Loucy (cell line): ENCODE measurements at regions not wholly inside any gene's neighbourhood (a gene's known extent, or its start where the extent isn't known, plus 50 kb on each side); places are given as distances from the start of the nearest gene placed in this dataset.

ENCODE experiments used
- H2AFZ ChIP-seq: fragments of 200-600 bp; sonication (generic); 2 replicates; pipeline ENCODE4 v1.6.0; 2016; ENCODE audit warnings: antibody characterized with exemption, mild to moderate bottlenecking, low read length, moderate library complexity
- H3F3A ChIP-seq: fragments of 200-600 bp; 2 replicates; pipeline ENCODE4 v1.6.0; 2016; ENCODE audit warnings: antibody characterized with exemption, low read depth, mild to moderate bottlenecking
- H3K27me3 ChIP-seq: fragments of 200-600 bp; sonication (generic); 2 replicates; pipeline ENCODE4 v1.6.1; 2014; ENCODE audit warnings: low read length, mild to moderate bottlenecking; ENCODE audit not compliant: insufficient read depth, poor library complexity, severe bottlenecking
- H3K36me3 ChIP-seq: fragments of 200-600 bp; sonication (generic); 2 replicates; pipeline ENCODE4 v1.6.1; 2016; ENCODE audit warnings: low read length; ENCODE audit not compliant: insufficient read depth
- H3K4me1 ChIP-seq: fragments of 200-600 bp; sonication (generic); 2 replicates; pipeline ENCODE4 v1.5.1; 2014; ENCODE audit warnings: low read length, mild to moderate bottlenecking; ENCODE audit not compliant: insufficient read depth, poor library complexity, severe bottlenecking
- H3K4me2 ChIP-seq: fragments of 200-600 bp; sonication (generic); 2 replicates; pipeline ENCODE4 v1.6.0; 2014; ENCODE audit warnings: antibody characterized with exemption, low read length, low read depth, mild to moderate bottlenecking; ENCODE audit not compliant: poor library complexity, severe bottlenecking
- H3K4me3 ChIP-seq: fragments of 200-600 bp; sonication (generic); 2 replicates; pipeline ENCODE4 v1.5.1; 2014; ENCODE audit warnings: low read length, mild to moderate bottlenecking, mixed read lengths; ENCODE audit not compliant: poor library complexity, severe bottlenecking
- H3K79me2 ChIP-seq: fragments of 200-600 bp; sonication (generic); 2 replicates; pipeline ENCODE4 v1.6.1; 2014; ENCODE audit warnings: low read length; ENCODE audit not compliant: insufficient read depth
- H3K9ac ChIP-seq: fragments of 200-600 bp; sonication (generic); 2 replicates; pipeline ENCODE4 v1.6.0; 2014; ENCODE audit warnings: mild to moderate bottlenecking, low read depth, low read length, moderate library complexity; ENCODE audit not compliant: poor library complexity, severe bottlenecking
- H3K9me2 ChIP-seq: fragments of 200-600 bp; sonication (generic); replicated peaks from 2 replicates; pipeline ENCODE4 v1.6.1; 2016; ENCODE audit warnings: low read depth, low read length, mixed read lengths
- H3K9me3 ChIP-seq: fragments of 200-600 bp; sonication (generic); 2 replicates; pipeline ENCODE4 v1.6.1; 2014; ENCODE audit warnings: mild to moderate bottlenecking, antibody characterized with exemption, low read length, low read depth; ENCODE audit not compliant: insufficient read depth
- H4K20me1 ChIP-seq: fragments of 200-600 bp; sonication (generic); 2 replicates; pipeline ENCODE4 v1.6.0; 2014; ENCODE audit warnings: antibody characterized with exemption, low read length, mild to moderate bottlenecking; ENCODE audit not compliant: insufficient read depth, poor library complexity, severe bottlenecking
- CTCF ChIP-seq: fragments of 200-600 bp; sonication (generic); conservative IDR thresholded peaks from 2 replicates; pipeline ENCODE4 v1.5.1; 2014; ENCODE audit warnings: mild to moderate bottlenecking, antibody characterized with exemption, low read length
- EZH2phosphoT487 ChIP-seq: fragments of 200-600 bp; IDR thresholded peaks from 2 replicates; pipeline ENCODE4 v1.6.1; 2018; ENCODE audit warnings: antibody characterized with exemption, mild to moderate bottlenecking, moderate library complexity, borderline replicate concordance

- no peaks in the 10 kb centered on the region for H3K9me3 ChIP-seq
- H3K4me2 ChIP-seq: no peak overlapping the region
- no peaks in the 10 kb centered on the region for H3K4me1 ChIP-seq
- no peaks in the 10 kb centered on the region for H3F3A ChIP-seq
- H3K79me2 ChIP-seq: no peaks in the 10 kb centered on the region
- H4K20me1 ChIP-seq: no peaks in the 10 kb centered on the region
- no peaks in the 10 kb centered on the region for H3K9me2 ChIP-seq
- no peak overlapping the region for H3K9ac ChIP-seq
- H3K36me3 ChIP-seq: no peaks in the 10 kb centered on the region
- no peak overlapping the region for H3K4me3 ChIP-seq
- no peaks in the 10 kb centered on the region for H3K27me3 ChIP-seq
- TF ChIP-seq EZH2phosphoT487: no peak
- no peak overlapping the region for H2AFZ ChIP-seq
Measured at GRCh38 chr11:26088391-26088790, 243.5 kb upstream of the ANO3 start.

- H3K9ac ChIP-seq: no peak overlapping the region
- no peaks in the 10 kb centered on the region for H3K79me2 ChIP-seq
- no peaks in the 10 kb centered on the region for H4K20me1 ChIP-seq
- no peaks in the 10 kb centered on the region for H3K27me3 ChIP-seq
- TF ChIP-seq EZH2phosphoT487 (no peak), CTCF (no peak)
- H3K9me3 ChIP-seq: no peaks in the 10 kb centered on the region
- no peaks in the 10 kb centered on the region for H3K4me1 ChIP-seq
- H3K36me3 ChIP-seq: no peaks in the 10 kb centered on the region
- no peaks in the 10 kb centered on the region for H3F3A ChIP-seq
- no peak overlapping the region for H3K4me2 ChIP-seq
- H3K9me2 ChIP-seq: no peaks in the 10 kb centered on the region
- H3K4me3 ChIP-seq: no peak overlapping the region
- H2AFZ ChIP-seq: no peak overlapping the region
Measured at GRCh38 chr11:26090651-26091050, 241.3 kb upstream of the ANO3 start.

GRCh38 chr11:26093206-26093605 is 238.7 kb upstream of the ANO3 start:
- Histone ChIP-seq H4K20me1 (no peaks in the 10 kb centered on the region), H3K9ac (no peak overlapping the region), H3K4me3 (no peak overlapping the region), H3K9me3 (no peaks in the 10 kb centered on the region), H3F3A (no peaks in the 10 kb centered on the region), H3K4me2 (no peak overlapping the region), H3K36me3 (no peaks in the 10 kb centered on the region), H3K79me2 (no peaks in the 10 kb centered on the region), H3K9me2 (no peaks in the 10 kb centered on the region), H2AFZ (no peak overlapping the region), H3K4me1 (no peaks in the 10 kb centered on the region), H3K27me3 (no peaks in the 10 kb centered on the region)
- TF ChIP-seq EZH2phosphoT487 (no peak), CTCF (no peak)

GRCh38 chr11:26095340-26095739 is 236.6 kb upstream of the ANO3 start:
- no peaks in the 10 kb centered on the region for H3F3A ChIP-seq
- H2AFZ ChIP-seq: no peak overlapping the region
- TF ChIP-seq EZH2phosphoT487 (no peak), CTCF (no peak)
- H3K9me3 ChIP-seq: no peaks in the 10 kb centered on the region
- no peak overlapping the region for H3K9ac ChIP-seq
- no peaks in the 10 kb centered on the region for H3K27me3 ChIP-seq
- no peak overlapping the region for H3K4me2 ChIP-seq
- H3K79me2 ChIP-seq: no peaks in the 10 kb centered on the region
- H3K9me2 ChIP-seq: no peaks in the 10 kb centered on the region
- no peaks in the 10 kb centered on the region for H4K20me1 ChIP-seq
- no peaks in the 10 kb centered on the region for H3K4me1 ChIP-seq
- H3K36me3 ChIP-seq: no peaks in the 10 kb centered on the region
- H3K4me3 ChIP-seq: no peak overlapping the region
